ENCODE measurements at regions not wholly inside any gene's neighbourhood (a gene's known extent, or its start where the extent isn't known, plus 50 kb on each side); places are given as distances from the start of the nearest gene placed in this dataset.

DNA sequence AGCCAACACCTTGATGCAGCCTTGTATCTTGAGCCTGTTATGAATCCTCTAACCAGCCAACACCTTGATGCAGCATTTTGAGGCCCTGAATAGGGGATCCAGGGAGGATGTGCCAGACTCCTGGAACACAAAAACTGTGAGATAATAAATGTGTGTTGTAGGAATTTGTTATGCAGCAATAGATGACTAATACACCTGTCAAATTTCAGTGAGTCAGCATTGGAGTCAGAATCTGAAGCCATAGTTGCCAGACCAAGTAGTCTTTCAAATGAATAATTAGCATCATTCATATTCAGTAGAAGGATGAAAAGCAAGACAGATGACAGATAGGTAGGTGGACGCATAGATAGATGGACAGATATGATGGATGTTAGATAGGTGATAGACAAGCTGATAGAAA lies 942.5 kb upstream of the SLC39A10 start:
- Histone ChIP-seq H3K36me3 (ENCODE audit: insufficient read depth, low read depth, low read length) (no peaks in the 10 kb centered on the region), H3K27me3 (ENCODE audit: insufficient read depth, low read length) (no peaks in the 10 kb centered on the region), H3K4me3 (ENCODE audit: low read length) (no peak overlapping the region)

DNA sequence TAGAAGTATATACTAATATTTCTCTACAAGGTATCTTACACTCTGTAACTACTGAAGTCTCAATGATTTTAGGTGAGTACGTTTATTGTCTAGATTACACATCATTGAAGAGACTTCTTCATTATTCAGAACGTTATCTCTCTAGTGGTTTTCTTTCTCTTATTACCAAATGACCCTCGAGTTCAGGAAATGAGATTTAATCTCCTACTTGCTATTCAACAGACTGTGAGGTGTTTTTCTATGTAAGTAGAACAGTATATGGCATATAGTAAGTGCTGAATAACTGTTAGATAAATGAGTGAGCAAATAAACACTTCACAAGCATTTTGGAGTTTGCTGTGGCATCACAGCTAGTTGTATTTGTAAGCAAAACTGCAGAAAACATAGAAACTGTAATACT lies 947.2 kb upstream of the SLC39A10 start:
- no peak overlapping the region for H3K27ac ChIP-seq (ENCODE audit: low read length)
- no peaks in the 10 kb centered on the region for H3K4me1 ChIP-seq (ENCODE audit: insufficient read depth, low read length)
- H3K9ac ChIP-seq (ENCODE audit: low read depth, low read length): no peak overlapping the region
- H3K9me3 ChIP-seq (ENCODE audit: insufficient read depth, low read depth, low read length): no peaks in the 10 kb centered on the region
- H3K27me3 ChIP-seq (ENCODE audit: insufficient read depth, low read length): no peaks in the 10 kb centered on the region
- H3K4me3 ChIP-seq (ENCODE audit: low read length): no peak overlapping the region
- H3K36me3 ChIP-seq (ENCODE audit: insufficient read depth, low read depth, low read length): no peaks in the 10 kb centered on the region

More for the DNA sequence above, 942.5 kb upstream of the SLC39A10 start:
- no peak overlapping the region for H3K9ac ChIP-seq (ENCODE audit: low read depth, low read length)
- no peak overlapping the region for H3K27ac ChIP-seq (ENCODE audit: low read length)
- no peaks in the 10 kb centered on the region for H3K4me1 ChIP-seq (ENCODE audit: insufficient read depth, low read length)
- no peaks in the 10 kb centered on the region for H3K9me3 ChIP-seq (ENCODE audit: insufficient read depth, low read depth, low read length)

DNA sequence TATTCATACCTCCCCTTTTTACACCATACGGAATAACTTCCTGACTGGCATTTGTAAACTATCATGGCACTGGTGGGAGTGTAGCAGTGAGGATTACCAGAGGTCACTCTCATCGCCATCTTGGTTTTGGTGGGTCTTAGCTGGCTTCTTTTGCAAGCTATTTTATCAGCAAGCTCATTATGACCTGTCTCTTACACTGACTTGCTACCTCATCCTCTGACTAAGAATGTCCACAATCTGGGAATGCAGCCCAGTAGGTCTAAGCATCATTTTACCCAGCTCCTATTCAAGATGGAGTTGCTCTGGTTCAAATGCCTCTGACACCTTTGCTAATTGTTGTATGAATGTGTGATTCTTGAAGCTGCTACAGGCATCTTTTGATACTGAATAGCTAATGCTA lies 950.8 kb upstream of the SLC39A10 start:
- Histone ChIP-seq H3K27ac (ENCODE audit: low read length) (no peak overlapping the region), H3K9ac (ENCODE audit: low read depth, low read length) (no peak overlapping the region), H3K4me3 (ENCODE audit: low read length) (no peak overlapping the region), H3K27me3 (ENCODE audit: insufficient read depth, low read length) (no peaks in the 10 kb centered on the region), H3K36me3 (ENCODE audit: insufficient read depth, low read depth, low read length) (no peaks in the 10 kb centered on the region), H3K9me3 (ENCODE audit: insufficient read depth, low read depth, low read length) (no peaks in the 10 kb centered on the region), H3K4me1 (ENCODE audit: insufficient read depth, low read length) (no peaks in the 10 kb centered on the region)

DNA sequence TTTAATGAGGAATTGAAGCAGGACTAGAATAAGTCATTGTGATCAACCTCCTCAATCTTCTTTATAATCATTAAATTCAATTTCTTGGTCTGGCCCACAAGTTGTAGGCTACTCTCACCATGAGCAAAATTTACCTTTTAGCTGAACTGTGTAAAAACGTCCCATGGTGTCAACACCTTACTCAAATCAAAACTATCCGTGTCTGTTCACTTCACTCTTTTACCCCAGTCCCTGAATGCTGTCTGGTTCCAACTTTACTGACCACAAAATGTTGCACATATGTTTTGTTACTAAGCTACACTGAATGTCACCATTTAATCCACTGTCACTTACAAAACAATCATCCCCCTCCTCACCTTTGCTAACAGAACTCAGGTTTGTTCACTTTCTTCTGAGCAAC lies 951.6 kb upstream of the SLC39A10 start:
- no peak overlapping the region for H3K9ac ChIP-seq (ENCODE audit: low read depth, low read length)
- H3K4me1 ChIP-seq (ENCODE audit: insufficient read depth, low read length): no peaks in the 10 kb centered on the region
- H3K4me3 ChIP-seq (ENCODE audit: low read length): no peak overlapping the region
- H3K9me3 ChIP-seq (ENCODE audit: insufficient read depth, low read depth, low read length): no peaks in the 10 kb centered on the region
- H3K27ac ChIP-seq (ENCODE audit: low read length): no peak overlapping the region
- H3K36me3 ChIP-seq (ENCODE audit: insufficient read depth, low read depth, low read length): no peaks in the 10 kb centered on the region
- no peaks in the 10 kb centered on the region for H3K27me3 ChIP-seq (ENCODE audit: insufficient read depth, low read length)

DNA sequence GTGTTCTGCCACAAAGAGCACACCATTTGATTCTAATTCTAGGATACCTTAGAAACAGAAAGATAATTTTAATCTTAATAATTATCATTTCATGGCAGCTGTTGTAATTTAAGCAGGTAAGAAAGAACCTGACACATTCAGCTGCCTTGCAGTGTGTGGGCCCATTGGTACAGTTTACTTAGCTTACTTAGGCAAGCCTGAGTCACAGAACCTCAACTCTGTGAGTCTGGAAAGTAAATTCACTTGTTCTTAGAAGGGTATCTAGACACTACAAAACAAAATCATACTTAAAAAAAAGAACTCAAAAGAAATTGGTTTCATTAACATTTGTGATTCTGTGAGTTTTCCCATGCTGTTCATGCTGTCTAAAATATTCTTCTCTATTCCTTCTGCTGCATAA lies 956.3 kb upstream of the SLC39A10 start:
- Histone ChIP-seq H3K4me3 (ENCODE audit: low read length) (no peak overlapping the region), H3K27me3 (ENCODE audit: insufficient read depth, low read length) (no peaks in the 10 kb centered on the region), H3K4me1 (ENCODE audit: insufficient read depth, low read length) (no peaks in the 10 kb centered on the region), H3K9ac (ENCODE audit: low read depth, low read length) (no peak overlapping the region), H3K9me3 (ENCODE audit: insufficient read depth, low read depth, low read length) (no peaks in the 10 kb centered on the region), H3K27ac (ENCODE audit: low read length) (no peak overlapping the region), H3K36me3 (ENCODE audit: insufficient read depth, low read depth, low read length) (no peaks in the 10 kb centered on the region)

DNA sequence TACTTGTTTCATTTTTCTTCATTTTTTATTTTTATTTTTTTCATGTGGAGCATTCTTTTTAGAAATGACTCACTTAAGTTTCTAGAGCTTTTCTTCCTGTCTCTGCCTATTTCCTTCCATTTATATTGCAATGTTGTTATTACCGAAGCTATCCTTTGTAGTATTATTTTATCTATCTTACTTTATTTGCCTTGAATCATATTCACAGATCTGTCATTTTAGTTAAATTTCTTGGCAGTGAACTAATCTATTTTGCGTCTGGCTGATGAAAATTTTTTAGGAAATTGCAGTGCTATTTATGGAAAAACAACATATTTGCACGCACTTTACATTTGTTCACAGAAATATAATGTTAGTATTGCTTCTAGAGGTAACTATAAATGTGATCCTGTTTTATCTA lies 956.9 kb upstream of the SLC39A10 start:
- Histone ChIP-seq H3K9me3 (ENCODE audit: insufficient read depth, low read depth, low read length) (no peaks in the 10 kb centered on the region), H3K4me1 (ENCODE audit: insufficient read depth, low read length) (no peaks in the 10 kb centered on the region), H3K27ac (ENCODE audit: low read length) (no peak overlapping the region), H3K27me3 (ENCODE audit: insufficient read depth, low read length) (no peaks in the 10 kb centered on the region), H3K4me3 (ENCODE audit: low read length) (no peak overlapping the region), H3K9ac (ENCODE audit: low read depth, low read length) (no peak overlapping the region), H3K36me3 (ENCODE audit: insufficient read depth, low read depth, low read length) (no peaks in the 10 kb centered on the region)

DNA sequence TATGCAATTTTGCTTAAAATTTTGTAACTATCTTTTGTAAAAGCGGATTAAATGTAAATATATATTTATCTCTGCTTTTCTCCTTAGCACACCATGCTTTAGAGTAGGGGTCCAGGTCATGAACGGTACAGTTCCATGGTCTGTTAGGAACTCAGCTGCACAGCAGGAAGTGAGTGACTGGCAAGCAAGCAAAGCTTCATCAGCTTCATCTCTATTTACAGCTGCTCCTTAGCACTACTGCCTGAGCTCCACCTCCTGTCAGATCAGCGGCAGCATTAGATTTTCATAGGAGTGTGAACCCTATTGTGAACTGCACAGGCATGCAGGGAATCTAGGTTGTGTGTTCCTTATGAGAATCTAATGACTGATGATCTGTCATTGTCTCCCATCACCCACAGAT lies 959.0 kb upstream of the SLC39A10 start:
- H3K27me3 ChIP-seq (ENCODE audit: insufficient read depth, low read length): no peaks in the 10 kb centered on the region
- no peaks in the 10 kb centered on the region for H3K4me1 ChIP-seq (ENCODE audit: insufficient read depth, low read length)
- H3K9ac ChIP-seq (ENCODE audit: low read depth, low read length): no peak overlapping the region
- H3K27ac ChIP-seq (ENCODE audit: low read length): no peak overlapping the region
- H3K36me3 ChIP-seq (ENCODE audit: insufficient read depth, low read depth, low read length): no peaks in the 10 kb centered on the region
- no peaks in the 10 kb centered on the region for H3K9me3 ChIP-seq (ENCODE audit: insufficient read depth, low read depth, low read length)
- H3K4me3 ChIP-seq (ENCODE audit: low read length): no peak overlapping the region

DNA sequence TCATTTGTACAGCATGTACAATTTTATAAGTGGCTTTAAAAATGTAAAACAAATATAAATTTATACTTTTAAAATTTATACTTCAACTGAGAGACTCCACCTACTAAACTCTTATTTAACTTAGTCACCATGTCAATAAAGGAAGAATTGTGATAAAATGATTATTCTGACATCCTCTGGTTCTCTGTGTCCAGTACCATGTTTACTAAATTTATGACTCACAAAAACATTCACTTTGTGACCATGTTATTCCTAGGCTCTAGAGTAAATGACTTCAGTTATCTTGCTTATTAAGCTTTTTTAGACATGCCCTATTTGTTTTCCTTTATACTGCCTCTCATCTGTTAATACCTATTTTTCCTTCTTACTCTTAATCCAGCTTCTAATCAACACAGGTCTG lies 959.6 kb upstream of the SLC39A10 start:
- H3K9me3 ChIP-seq (ENCODE audit: insufficient read depth, low read depth, low read length): no peaks in the 10 kb centered on the region
- H3K27me3 ChIP-seq (ENCODE audit: insufficient read depth, low read length): no peaks in the 10 kb centered on the region
- H3K27ac ChIP-seq (ENCODE audit: low read length): no peak overlapping the region
- no peaks in the 10 kb centered on the region for H3K4me1 ChIP-seq (ENCODE audit: insufficient read depth, low read length)
- H3K36me3 ChIP-seq (ENCODE audit: insufficient read depth, low read depth, low read length): no peaks in the 10 kb centered on the region
- H3K4me3 ChIP-seq (ENCODE audit: low read length): no peak overlapping the region
- H3K9ac ChIP-seq (ENCODE audit: low read depth, low read length): no peak overlapping the region

DNA sequence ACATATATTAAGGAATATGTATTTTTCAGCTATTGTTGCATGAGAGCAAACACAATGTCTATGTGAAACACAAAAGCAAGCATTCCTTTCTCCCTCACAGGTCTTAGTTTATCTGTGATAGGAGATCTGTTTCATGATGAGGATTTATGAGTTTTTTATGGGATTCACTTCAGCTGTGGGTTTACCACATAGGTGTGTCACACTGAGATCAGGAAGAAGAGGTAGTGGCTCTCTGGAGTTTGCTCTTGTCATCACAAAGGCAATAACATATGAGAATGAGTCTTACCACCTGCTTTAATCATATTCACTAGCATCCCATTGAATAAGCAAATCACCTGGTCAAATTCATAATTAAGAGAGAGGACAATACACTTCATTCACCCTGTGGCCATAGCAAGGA lies 960.3 kb upstream of the SLC39A10 start:
- no peaks in the 10 kb centered on the region for H3K36me3 ChIP-seq (ENCODE audit: insufficient read depth, low read depth, low read length)
- H3K9me3 ChIP-seq (ENCODE audit: insufficient read depth, low read depth, low read length): no peaks in the 10 kb centered on the region
- no peaks in the 10 kb centered on the region for H3K4me1 ChIP-seq (ENCODE audit: insufficient read depth, low read length)
- H3K27me3 ChIP-seq (ENCODE audit: insufficient read depth, low read length): no peaks in the 10 kb centered on the region
- H3K27ac ChIP-seq (ENCODE audit: low read length): no peak overlapping the region
- H3K9ac ChIP-seq (ENCODE audit: low read depth, low read length): no peak overlapping the region
- no peak overlapping the region for H3K4me3 ChIP-seq (ENCODE audit: low read length)

DNA sequence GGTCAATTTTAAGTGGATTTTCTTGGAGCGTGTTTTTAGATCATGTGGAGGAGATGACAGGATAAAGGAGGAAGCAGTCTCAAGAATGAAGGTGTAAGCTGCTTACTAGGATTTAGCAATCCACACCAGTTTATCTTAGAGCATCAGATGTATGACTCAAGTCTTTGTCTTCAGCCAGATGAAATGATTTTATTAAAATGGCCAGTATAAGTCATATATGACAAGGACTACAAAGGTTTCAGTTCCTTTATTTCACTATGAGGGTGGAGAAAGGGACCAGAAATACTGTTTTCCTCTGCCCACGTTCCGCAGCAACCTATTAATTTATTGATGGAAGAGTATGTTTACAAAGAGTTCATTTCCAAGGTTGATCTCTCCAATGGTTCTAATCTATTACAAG lies 970.5 kb upstream of the SLC39A10 start:
- H3K27me3 ChIP-seq (ENCODE audit: insufficient read depth, low read length): no peaks in the 10 kb centered on the region
- no peaks in the 10 kb centered on the region for H3K4me1 ChIP-seq (ENCODE audit: insufficient read depth, low read length)
- H3K9ac ChIP-seq (ENCODE audit: low read depth, low read length): no peak overlapping the region
- no peak overlapping the region for H3K27ac ChIP-seq (ENCODE audit: low read length)
- no peaks in the 10 kb centered on the region for H3K9me3 ChIP-seq (ENCODE audit: insufficient read depth, low read depth, low read length)
- no peaks in the 10 kb centered on the region for H3K36me3 ChIP-seq (ENCODE audit: insufficient read depth, low read depth, low read length)
- no peak overlapping the region for H3K4me3 ChIP-seq (ENCODE audit: low read length)

DNA sequence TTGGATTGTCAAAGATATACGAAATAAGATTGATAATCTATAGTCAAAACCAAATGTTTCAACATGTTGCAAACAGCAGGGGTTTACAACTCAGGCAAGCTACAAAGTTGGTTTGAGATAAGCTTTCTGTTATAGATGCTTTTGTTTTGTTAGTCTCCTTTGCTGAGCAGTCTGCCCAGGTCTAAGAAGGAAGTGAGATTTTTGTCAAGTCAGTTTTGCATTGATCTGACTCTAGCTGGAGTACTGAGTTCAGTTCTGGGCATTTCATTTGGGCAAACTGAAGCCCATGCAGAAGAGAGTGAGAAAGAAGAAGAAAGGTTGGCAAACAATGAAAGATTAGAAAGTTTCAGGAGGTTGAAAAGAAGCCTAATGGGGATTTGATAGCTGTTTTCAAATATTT lies 983.0 kb upstream of the SLC39A10 start:
- Histone ChIP-seq H3K4me3 (ENCODE audit: low read length) (no peak overlapping the region), H3K27me3 (ENCODE audit: insufficient read depth, low read length) (no peaks in the 10 kb centered on the region), H3K27ac (ENCODE audit: low read length) (no peak overlapping the region), H3K36me3 (ENCODE audit: insufficient read depth, low read depth, low read length) (no peaks in the 10 kb centered on the region), H3K4me1 (ENCODE audit: insufficient read depth, low read length) (no peaks in the 10 kb centered on the region), H3K9ac (ENCODE audit: low read depth, low read length) (no peak overlapping the region), H3K9me3 (ENCODE audit: insufficient read depth, low read depth, low read length) (no peaks in the 10 kb centered on the region)

DNA sequence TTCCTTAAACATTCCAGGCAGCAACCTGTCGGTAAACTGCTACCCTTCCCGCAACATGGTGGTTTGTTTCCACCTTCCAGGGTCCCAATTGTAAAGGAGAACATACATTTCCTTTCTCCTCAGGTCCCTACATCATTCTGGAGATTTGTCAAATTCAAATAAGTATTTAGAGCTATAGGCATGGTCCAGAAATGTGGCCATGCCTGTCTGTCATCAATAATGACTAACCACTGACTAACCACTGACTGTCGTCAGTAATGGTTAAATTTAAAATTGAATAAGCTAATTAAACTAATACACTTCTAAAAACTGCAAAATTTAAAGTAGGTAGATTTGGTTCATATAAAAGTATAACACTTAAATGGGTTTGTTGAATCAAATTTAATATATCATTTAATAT lies 984.0 kb upstream of the SLC39A10 start:
- H3K27me3 ChIP-seq (ENCODE audit: insufficient read depth, low read length): no peaks in the 10 kb centered on the region
- H3K36me3 ChIP-seq (ENCODE audit: insufficient read depth, low read depth, low read length): no peaks in the 10 kb centered on the region
- H3K4me1 ChIP-seq (ENCODE audit: insufficient read depth, low read length): no peaks in the 10 kb centered on the region
- no peak overlapping the region for H3K9ac ChIP-seq (ENCODE audit: low read depth, low read length)
- H3K4me3 ChIP-seq (ENCODE audit: low read length): no peak overlapping the region
- H3K27ac ChIP-seq (ENCODE audit: low read length): no peak overlapping the region
- H3K9me3 ChIP-seq (ENCODE audit: insufficient read depth, low read depth, low read length): no peaks in the 10 kb centered on the region

DNA sequence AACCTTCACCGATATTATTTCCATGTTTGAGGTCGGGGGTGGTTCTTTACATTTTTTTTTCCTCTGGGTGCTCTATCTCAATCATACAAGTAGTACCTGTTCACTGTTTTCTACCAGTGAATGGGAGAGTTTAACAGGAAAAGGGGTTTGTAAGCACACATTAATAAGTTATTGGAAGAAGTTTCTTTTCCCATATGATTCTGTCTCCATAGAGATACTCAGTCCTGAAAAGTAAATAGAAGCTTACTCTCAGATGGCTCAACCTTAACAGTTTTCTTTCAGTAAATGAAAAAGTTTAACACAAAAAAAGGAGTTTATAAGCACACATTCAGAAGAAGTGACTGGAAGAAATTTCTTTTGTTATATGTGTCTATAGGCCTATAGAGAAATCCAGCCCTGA lies 995.6 kb upstream of the SLC39A10 start:
- H3K27me3 ChIP-seq (ENCODE audit: insufficient read depth, low read length): no peaks in the 10 kb centered on the region
- H3K4me1 ChIP-seq (ENCODE audit: insufficient read depth, low read length): no peaks in the 10 kb centered on the region
- H3K36me3 ChIP-seq (ENCODE audit: insufficient read depth, low read depth, low read length): no peaks in the 10 kb centered on the region
- no peak overlapping the region for H3K9ac ChIP-seq (ENCODE audit: low read depth, low read length)
- H3K27ac ChIP-seq (ENCODE audit: low read length): no peak overlapping the region
- no peaks in the 10 kb centered on the region for H3K9me3 ChIP-seq (ENCODE audit: insufficient read depth, low read depth, low read length)
- no peak overlapping the region for H3K4me3 ChIP-seq (ENCODE audit: low read length)

Data from iPS-20b (cell line).